SK-MEL-5 (cell line): ENCODE measurements at regions not wholly inside any gene's neighbourhood (a gene's known extent, or its start where the extent isn't known, plus 50 kb on each side); places are given as distances from the start of the nearest gene placed in this dataset.
"Not testable (repeated sequence)": the region's sequence is repeated elsewhere in the genome, so short reads cannot be mapped to it uniquely, and the experiment has no call there.

ENCODE experiments used
- DNase-seq: peaks from one replicate; pipeline ENCODE4 v3.0.0-alpha.2; 2016; ENCODE audit warnings: low read depth, low spot score
- in situ Hi-C: cut with HindIII; loops from 2 replicates; pipeline ENCODE4 v1.10.0; 2016; ENCODE audit warnings: low sequenced_read_pairs, high pct_unique_total_duplicates, low pct_unique_long_range_greater_than_20kb

DNA sequence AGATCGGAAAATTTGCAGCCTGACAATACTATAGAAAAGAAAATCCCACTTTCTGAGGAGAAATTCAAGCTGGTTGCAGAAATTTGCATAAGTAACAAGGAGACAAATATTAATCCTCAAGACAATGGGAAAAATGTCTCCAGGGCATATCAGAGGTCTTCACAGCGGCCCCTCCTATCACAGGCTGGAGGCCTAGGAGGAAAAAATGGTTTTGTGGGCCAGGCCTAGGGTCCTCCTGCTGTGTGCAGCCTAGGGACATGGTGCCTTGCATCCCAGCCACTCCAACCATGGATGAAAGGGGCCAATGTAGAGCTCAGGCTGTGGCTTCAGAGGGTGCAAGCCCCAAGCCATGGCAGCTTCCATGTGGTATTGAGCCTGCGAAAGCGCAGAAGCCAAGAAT lies 138.5 kb upstream of the MAN2A1 start:
- DNase-seq, in situ Hi-C loops: not testable (repeated sequence)

- DNase-seq, result no peak
- in situ Hi-C loops, result no loop called here
Measured at GRCh38 chr5:109550077-109550476, 139.7 kb upstream of the MAN2A1 start.

- DNase-seq, result no peak
- in situ Hi-C loops, result no loop called here
Measured at GRCh38 chr5:109546461-109546860, 136.7 kb upstream of the PJA2 start.

- in situ Hi-C loops, result not testable (repeated sequence)
Measured at GRCh38 chr5:109544873-109545272, 135.1 kb upstream of the PJA2 start.

DNA sequence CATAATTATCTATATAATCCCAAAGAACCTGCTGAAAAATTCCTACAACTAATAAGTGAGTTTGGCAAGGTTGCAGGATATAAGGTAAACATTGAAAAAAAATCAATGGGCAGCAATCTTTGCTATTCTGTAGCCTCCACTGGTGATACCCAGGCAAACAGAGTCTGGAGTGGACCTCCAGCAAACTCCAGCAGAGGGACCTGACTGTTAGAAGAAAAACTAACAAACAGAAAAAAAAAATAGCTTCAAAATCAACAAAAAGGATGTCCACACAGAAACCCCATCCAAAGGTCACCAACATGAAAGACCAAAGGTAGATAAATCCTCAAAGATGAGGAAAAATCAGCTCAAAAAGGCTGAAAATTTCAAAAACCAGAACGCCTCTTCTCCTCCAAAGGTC lies 128.9 kb upstream of the PJA2 start:
- DNase-seq, in situ Hi-C loops: not testable (repeated sequence)

More at GRCh38 chr5:109544873-109545272, 135.1 kb upstream of the PJA2 start:
- not testable (repeated sequence) for DNase-seq

DNA sequence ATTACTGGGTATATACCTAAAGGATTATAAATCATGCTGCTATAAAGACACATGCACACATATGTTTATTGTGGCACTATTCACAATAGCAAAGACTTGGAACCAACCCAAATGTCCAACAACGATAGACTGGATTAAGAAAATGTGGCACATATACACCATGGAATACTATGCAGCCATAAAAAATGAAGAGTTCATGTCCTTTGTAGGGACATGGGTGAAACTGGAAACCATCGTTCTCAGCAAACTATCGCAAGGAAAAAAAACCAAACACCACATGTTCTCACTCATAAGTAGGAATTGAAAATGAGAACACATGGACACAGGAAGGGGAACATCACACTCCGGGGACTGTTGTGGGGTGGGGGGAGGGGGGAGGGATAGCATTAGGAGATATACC lies 125.3 kb upstream of the PJA2 start:
- in situ Hi-C loops, DNase-seq: not testable (repeated sequence)

GRCh38 chr5:109533751-109534272 lies 124.0 kb upstream of the PJA2 start:
- in situ Hi-C loops, result no loop called here
- no peak for DNase-seq

DNA sequence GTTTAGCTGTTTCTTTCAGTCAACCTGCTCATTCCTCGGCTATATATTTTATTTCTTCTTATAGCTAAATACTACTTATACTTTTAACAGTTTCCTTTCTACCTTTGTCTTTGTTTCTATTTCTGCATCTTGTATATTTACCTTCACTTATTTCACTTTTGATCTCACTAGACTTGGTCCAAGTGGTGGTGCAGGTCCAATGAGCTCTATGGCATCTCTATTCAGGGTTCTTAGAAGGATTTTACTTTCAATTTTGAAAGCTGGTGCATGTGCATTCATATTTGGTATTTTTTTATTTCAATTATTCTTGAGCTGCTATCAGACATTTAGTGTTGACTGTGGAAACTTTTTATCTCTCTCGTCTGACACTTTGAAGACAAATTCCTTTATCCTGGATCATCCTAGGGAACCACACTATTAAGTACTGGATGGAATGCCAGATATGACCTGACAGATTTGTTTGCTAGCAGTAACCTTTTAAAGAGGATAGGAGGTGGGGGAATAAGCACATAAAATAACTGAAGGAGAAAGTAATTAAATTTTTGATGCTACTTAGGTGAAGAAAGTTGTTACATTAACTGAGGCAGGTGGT lies 123.1 kb upstream of the PJA2 start:
- DNase-seq, result no peak

GRCh38 chr5:109531262-109531661 lies 121.5 kb upstream of the PJA2 start:
- no peak for DNase-seq
- in situ Hi-C loops, result no loop called here

More for the DNA sequence above, 123.1 kb upstream of the PJA2 start:
- in situ Hi-C loops, result no loop called here

GRCh38 chr5:109529987-109530386 lies 120.2 kb upstream of the PJA2 start:
- no peak for DNase-seq
- in situ Hi-C loops, result no loop called here

DNA sequence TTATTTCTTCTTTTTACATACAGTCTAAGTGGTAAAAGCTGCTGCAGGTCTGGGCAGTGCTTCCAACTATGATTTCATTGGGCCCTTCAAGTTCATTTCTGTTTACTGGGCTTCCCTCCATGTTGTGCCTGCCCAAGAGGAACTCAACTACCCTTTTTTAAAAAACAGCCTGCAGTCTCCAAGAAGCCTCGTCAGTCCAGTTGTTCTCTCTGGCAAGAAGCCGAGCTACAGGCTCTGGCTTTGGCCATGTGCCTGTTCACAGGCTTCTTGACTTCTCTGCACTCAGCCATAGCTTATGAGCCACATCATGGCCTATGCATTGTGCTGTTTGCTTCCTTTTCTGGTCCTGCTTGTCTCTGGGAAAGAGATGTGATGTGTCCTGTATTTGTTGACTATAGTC lies 119.7 kb upstream of the PJA2 start:
- in situ Hi-C loops, result no loop called here
- no peak for DNase-seq

GRCh38 chr5:109524555-109524954 lies 114.8 kb upstream of the PJA2 start:
- in situ Hi-C loops, result no loop called here
- no peak for DNase-seq

GRCh38 chr5:109524026-109524425 lies 114.3 kb upstream of the PJA2 start:
- in situ Hi-C loops, result no loop called here
- no peak for DNase-seq

DNA sequence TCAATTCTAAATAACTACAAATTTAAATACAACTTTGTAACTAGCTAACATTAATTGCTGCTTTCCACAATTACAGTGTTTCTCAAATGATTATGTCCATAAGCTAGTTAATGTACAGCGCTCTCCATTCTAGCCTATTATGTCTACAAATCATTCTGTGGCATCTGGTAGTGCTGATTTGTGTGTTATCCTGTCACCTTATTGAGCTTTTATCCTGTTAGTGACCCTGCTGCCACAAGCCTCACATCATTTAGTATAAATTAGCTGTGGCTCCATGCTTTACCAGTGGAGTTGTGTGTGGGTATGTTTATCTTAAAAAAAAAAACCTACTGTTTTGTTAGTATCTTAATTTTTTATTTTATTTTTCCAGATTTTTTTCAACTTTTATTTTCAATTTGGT lies 112.6 kb upstream of the PJA2 start:
- in situ Hi-C loops, result no loop called here

DNA sequence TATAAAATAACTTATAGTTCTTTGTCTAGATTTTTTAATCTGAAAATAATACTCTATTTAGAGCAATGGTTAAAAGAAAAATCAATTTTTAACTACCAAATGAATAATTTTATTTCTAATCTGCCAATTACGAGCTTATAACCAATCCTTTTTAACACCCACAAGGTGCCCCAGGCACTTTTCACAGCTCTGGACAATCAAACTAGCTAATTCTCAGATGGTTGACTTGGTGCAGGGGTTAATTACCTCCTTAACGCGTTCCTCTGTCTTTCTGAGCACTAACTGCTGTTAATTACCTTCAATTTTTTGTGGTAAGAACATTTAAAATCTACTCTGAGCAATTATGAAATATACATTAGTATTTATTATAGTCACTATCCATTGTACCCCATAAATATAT lies 109.6 kb upstream of the PJA2 start:
- in situ Hi-C loops, result no loop called here
- DNase-seq, result no peak

More for the DNA sequence above, 112.6 kb upstream of the PJA2 start:
- no peak for DNase-seq

GRCh38 chr5:109516390-109516789 lies 106.6 kb upstream of the PJA2 start:
- no peak for DNase-seq
- in situ Hi-C loops, result no loop called here

- in situ Hi-C loops, result no loop called here
- DNase-seq, result no peak
Measured at GRCh38 chr5:109511980-109512734, 102.4 kb upstream of the PJA2 start.

- DNase-seq, result no peak
- in situ Hi-C loops, result no loop called here
Measured at GRCh38 chr5:109506556-109506955, 96.8 kb upstream of the PJA2 start.

DNA sequence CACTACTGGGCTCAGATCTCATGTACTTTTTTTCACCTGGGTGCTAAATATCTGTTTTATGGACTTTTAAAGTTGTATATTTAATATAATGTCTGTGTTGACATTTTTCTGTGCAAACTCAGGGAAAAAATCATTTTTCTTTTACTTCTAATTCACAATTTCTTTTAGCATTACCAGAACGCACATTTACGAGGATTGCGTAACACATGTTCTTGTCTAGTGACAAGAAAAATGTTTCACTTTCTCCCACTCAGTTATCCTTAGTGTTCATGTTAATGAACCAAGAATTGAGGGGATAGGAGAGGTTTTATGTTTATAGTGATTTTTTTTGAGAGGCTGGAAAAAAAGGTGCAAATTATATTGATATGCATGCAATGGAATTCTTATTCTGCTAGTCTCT lies 86.3 kb upstream of the PJA2 start:
- in situ Hi-C loops, result no loop called here
- DNase-seq, result no peak
